Naive thymus-derived CD8-positive, alpha-beta T cell (primary cell): ENCODE measurements at regions not wholly inside any gene's neighbourhood (a gene's known extent, or its start where the extent isn't known, plus 50 kb on each side); places are given as distances from the start of the nearest gene placed in this dataset.
A peak's percentile ranks its signal among the peaks of the same experiment; 100 is the strongest.

Experiments
- ATAC-seq, 2 donors: fragments of 150-1000 bp; cut with Tn5 transposase in 1 of 2; sonication (Bioruptor Pico), chemical (Tn5 transposase) in 1 of 2; 1 replicate in 1 of 2; 2 replicates in 1 of 2; pipeline ENCODE4 v1.10.0; 2021; ENCODE audit warnings: mild to moderate bottlenecking in 2 of 2, moderate library complexity in 2 of 2
- POLR2A ChIA-PET: fragments of 350-600 bp; sonication (Branson Sonifier 250); formaldehyde crosslinking; loops from one replicate; lab custom pipeline; 2021; ENCODE audit warnings: antibody characterized with exemption; lab: Charles Lee
- DNase-seq, 10 donors: peaks; one replicate each; pipeline versions ENCODE4 v3.0.0 to v3.0.0-alpha.2; 2020 to 2022
- H3K27ac Mint-ChIP-seq, 10 donors: one replicate each; pipeline ENCODE4 v1.8.0; 2020 to 2022; ENCODE audit warnings: mild to moderate bottlenecking in 10 of 10, mixed read lengths in 10 of 10, moderate library complexity in 4 of 10, inconsistent platforms in 1 of 10
- H3K27me3 Mint-ChIP-seq, 5 donors: one replicate each; pipeline ENCODE4 v1.8.0; 2021 to 2022; ENCODE audit warnings: mixed read lengths in 5 of 5
- H3K36me3 Mint-ChIP-seq, 3 donors: one replicate each; pipeline ENCODE4 v1.8.0; 2020 to 2022; ENCODE audit warnings: mixed read lengths in 3 of 3, mild to moderate bottlenecking in 2 of 3, inconsistent platforms in 1 of 3
- H3K4me1 Mint-ChIP-seq, 4 donors: one replicate each; pipeline ENCODE4 v1.8.0; 2021 to 2022; ENCODE audit warnings: mixed read lengths in 4 of 4
- H3K4me3 Mint-ChIP-seq, 10 donors: one replicate each; pipeline ENCODE4 v1.8.0; 2020 to 2022; ENCODE audit warnings: mild to moderate bottlenecking in 10 of 10, mixed read lengths in 10 of 10, moderate library complexity in 6 of 10, inconsistent platforms in 1 of 10
- H3K9me3 Mint-ChIP-seq, 9 donors: one replicate each; pipeline ENCODE4 v1.8.0; 2020 to 2022; ENCODE audit warnings: mixed read lengths in 9 of 9, mild to moderate bottlenecking in 3 of 9, inconsistent platforms in 1 of 9, moderate library complexity in 1 of 9

- no peak for ATAC-seq
- peaks cover 0 to 2% (median 0%) of the 10 kb centered on the region in 9 donors for H3K9me3 Mint-ChIP-seq
- no peak for DNase-seq
- peaks cover 3 to 26% (median 17%) of the 10 kb centered on the region in 5 donors for H3K27me3 Mint-ChIP-seq
- H3K27ac Mint-ChIP-seq, result no peak overlapping the region
- POLR2A ChIA-PET, result no interaction called here
- H3K36me3 Mint-ChIP-seq, result no peaks in the 10 kb centered on the region
- H3K4me3 Mint-ChIP-seq, result no peak overlapping the region
- H3K4me1 Mint-ChIP-seq, result no peaks in the 10 kb centered on the region
Measured at GRCh38 chr18:47574966-47575365, 323.5 kb upstream of the SKOR2 start.

GRCh38 chr18:47571957-47572356, 320.5 kb upstream of the SKOR2 start:
- no peak for ATAC-seq

GRCh38 chr18:47566809-47567208, 315.3 kb upstream of the SKOR2 start:
- H3K9me3 Mint-ChIP-seq, result peaks cover 0 to 22% (median 4%) of the 10 kb centered on the region in 9 donors
- H3K4me1 Mint-ChIP-seq, result peaks cover 0 to 2% (median 0%) of the 10 kb centered on the region in 4 donors
- DNase-seq (no peak), ATAC-seq (no peak)
- H3K4me3 Mint-ChIP-seq, result no peak overlapping the region
- peaks cover 7 to 33% (median 11%) of the 10 kb centered on the region in 5 donors for H3K27me3 Mint-ChIP-seq
- H3K36me3 Mint-ChIP-seq, result no peaks in the 10 kb centered on the region
- POLR2A ChIA-PET, result no interaction called here
- H3K27ac Mint-ChIP-seq, result no peak overlapping the region

More at GRCh38 chr18:47571957-47572356, 320.5 kb upstream of the SKOR2 start:
- Mint-ChIP-seq H3K36me3 (no peaks in the 10 kb centered on the region), H3K27me3 (peaks cover 2 to 36% (median 9%) of the 10 kb centered on the region in 5 donors), H3K27ac (no peak overlapping the region), H3K4me3 (no peak overlapping the region), H3K9me3 (no peaks in the 10 kb centered on the region), H3K4me1 (no peaks in the 10 kb centered on the region)
- no peak for DNase-seq
- POLR2A ChIA-PET, result no interaction called here

DNA sequence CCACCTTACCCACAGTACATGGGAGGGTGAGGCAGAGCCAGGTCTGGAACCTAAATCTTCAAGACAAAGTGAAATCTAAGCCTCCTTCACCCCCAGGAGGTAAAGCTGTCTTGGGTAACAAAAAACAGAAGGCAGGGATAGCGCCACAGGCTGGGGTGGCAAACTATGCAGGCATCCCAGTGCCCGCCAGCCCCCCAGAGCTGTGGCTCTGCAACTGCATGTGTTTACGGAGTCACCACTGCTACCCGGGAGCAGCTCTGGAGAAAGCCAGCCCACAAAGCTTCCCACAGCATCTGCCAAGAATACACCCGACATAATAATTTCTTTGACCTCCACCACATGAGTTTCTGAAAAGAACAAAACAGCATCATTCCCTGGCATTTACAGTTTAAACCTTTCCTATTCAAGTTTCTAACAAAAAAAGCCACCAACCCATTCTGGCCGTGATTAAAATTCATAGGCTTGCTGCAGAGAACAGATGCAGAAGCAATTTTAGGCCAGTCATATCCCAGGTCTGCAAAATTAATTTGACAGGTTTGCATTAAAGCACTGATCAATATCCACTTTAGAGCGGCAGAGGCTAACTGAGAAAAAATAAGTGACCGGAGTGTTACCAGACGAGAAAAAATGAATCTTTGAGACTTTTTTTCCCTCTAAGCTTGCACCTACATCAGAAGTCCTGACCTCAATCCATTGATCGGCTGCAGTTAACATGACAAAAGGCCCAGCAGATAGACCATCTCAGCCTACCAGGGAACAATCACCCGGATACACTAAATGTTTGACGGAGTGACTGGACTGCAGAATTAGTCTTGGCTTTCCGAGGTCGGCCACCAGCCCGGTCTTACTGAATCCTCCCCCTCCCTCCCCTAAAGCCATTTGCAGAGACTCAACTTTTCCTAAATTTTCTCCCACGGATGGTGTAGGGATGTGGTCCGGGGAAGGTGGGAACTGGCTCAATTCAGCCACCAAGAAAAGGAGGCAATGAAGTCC, 309.6 kb upstream of the SKOR2 start:
- H3K4me3 Mint-ChIP-seq, result no peak overlapping the region
- peaks cover 12 to 60% (median 42%) of the 10 kb centered on the region in 5 donors for H3K27me3 Mint-ChIP-seq

DNA sequence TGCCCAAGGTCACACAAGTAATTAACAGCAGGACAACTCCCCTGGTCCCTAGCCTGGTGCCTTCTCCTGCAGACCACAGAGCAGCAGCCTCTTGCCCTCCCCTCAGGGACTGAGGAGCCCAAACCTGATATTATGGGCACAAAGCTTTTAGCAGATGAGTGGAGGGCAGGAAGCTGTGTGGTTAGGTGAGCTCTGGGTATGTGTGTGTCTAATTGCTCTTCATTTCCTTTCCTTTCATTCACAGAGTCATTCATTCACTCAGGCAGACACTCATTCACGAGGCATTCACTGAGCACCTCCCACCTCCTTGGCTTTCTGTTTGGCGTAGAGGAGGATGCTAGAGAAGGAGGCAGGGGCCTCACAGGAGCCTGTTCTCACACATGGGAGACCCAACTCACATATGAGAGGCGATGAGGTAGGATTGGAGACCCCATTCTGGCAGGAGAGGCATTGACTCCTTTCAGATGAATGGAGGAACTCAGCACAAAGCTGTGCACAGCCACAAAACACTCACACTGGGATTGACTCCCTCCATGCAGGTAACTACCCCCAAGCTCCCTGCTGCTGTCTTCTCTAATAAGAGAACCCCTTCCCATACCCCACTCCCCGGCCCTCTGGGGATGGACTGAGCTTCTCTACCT, 306.8 kb upstream of the SKOR2 start:
- DNase-seq (no peak), ATAC-seq (no peak)
- Mint-ChIP-seq H3K4me3 (no peak overlapping the region), H3K36me3 (no peaks in the 10 kb centered on the region), H3K27ac (no peak overlapping the region), H3K9me3 (peaks cover 0 to 2% (median 0%) of the 10 kb centered on the region in 9 donors), H3K27me3 (peaks cover 12 to 69% (median 40%) of the 10 kb centered on the region in 5 donors), H3K4me1 (peaks cover 0 to 10% (median 2%) of the 10 kb centered on the region in 4 donors)
- POLR2A ChIA-PET, result no interaction called here

More for the DNA sequence above, 309.6 kb upstream of the SKOR2 start:
- H3K9me3 Mint-ChIP-seq, result peaks cover 0 to 19% (median 5%) of the 10 kb centered on the region in 9 donors
- DNase-seq, result no peak
- POLR2A ChIA-PET, result no interaction called here
- no peak overlapping the region for H3K27ac Mint-ChIP-seq
- peaks cover 0 to 10% (median 3%) of the 10 kb centered on the region in 4 donors for H3K4me1 Mint-ChIP-seq
- H3K36me3 Mint-ChIP-seq, result no peaks in the 10 kb centered on the region
- ATAC-seq, result no peak

DNA sequence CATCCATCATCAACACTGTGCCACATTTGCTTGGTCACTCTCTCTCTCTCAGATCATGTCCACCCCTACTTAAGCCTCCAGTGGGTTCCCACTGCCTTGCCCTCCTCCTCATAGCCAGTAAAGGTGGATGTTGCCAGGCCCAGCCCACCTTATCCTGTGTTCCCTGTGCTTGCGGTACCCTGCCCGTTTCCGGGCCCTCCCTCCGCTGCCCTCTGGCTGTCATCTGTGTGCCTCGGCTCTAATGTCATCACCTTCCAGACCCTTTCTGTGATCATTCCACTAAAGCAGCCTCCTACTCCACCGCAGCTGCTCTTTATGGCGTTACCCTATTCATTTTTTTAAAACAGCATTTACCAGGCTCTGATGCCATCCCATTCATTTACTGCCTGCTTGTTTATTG, 305.7 kb upstream of the SKOR2 start:
- Mint-ChIP-seq H3K9me3 (peaks cover 0 to 2% (median 0%) of the 10 kb centered on the region in 9 donors), H3K27me3 (peaks cover 11 to 63% (median 37%) of the 10 kb centered on the region in 5 donors), H3K36me3 (no peaks in the 10 kb centered on the region), H3K27ac (no peak overlapping the region), H3K4me3 (peak overlapping the region in 1 of 10 donors; percentile 54), H3K4me1 (peaks cover 0 to 10% (median 2%) of the 10 kb centered on the region in 4 donors)
- ATAC-seq (no peak), DNase-seq (no peak)
- POLR2A ChIA-PET, result no interaction called here

- Mint-ChIP-seq H3K4me3 (no peak overlapping the region), H3K36me3 (no peaks in the 10 kb centered on the region), H3K27ac (no peak overlapping the region), H3K9me3 (peaks cover 0 to 2% (median 0%) of the 10 kb centered on the region in 9 donors), H3K27me3 (peaks cover 5 to 34% (median 10%) of the 10 kb centered on the region in 5 donors), H3K4me1 (peaks cover 0 to 1% (median 0%) of the 10 kb centered on the region in 4 donors)
- POLR2A ChIA-PET, result no interaction called here
- no peak for DNase-seq
- no peak for ATAC-seq
Measured at GRCh38 chr18:47552783-47553182, 301.3 kb upstream of the SKOR2 start.

DNA sequence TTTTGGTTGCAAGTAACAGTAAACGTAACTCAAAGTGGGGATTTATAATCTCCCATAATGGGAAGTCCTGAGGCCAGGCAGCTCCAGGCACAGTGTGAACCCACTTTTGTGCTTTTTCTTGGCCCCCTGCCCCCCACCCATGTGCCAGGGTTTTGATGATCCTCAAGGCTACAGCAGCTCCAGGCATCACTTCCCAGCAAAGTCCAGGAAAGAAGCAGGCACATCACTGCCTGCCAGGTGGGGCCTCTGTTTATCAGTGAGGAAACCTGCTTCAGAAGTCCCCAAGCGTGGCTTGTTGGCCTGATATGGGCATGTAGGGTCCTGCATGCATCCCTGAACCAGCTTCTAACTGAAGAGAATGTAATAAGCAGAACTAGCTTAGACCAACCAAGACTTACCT, 299.2 kb upstream of the SKOR2 start:
- peaks cover 3 to 28% (median 7%) of the 10 kb centered on the region in 5 donors for H3K27me3 Mint-ChIP-seq
- H3K36me3 Mint-ChIP-seq, result no peaks in the 10 kb centered on the region
- DNase-seq (no peak), ATAC-seq (no peak)
- no peak overlapping the region for H3K27ac Mint-ChIP-seq
- H3K4me3 Mint-ChIP-seq, result no peak overlapping the region
- no peaks in the 10 kb centered on the region for H3K4me1 Mint-ChIP-seq
- no peaks in the 10 kb centered on the region for H3K9me3 Mint-ChIP-seq
- POLR2A ChIA-PET, result no interaction called here

GRCh38 chr18:47549021-47549540, 297.6 kb upstream of the SKOR2 start:
- H3K9me3 Mint-ChIP-seq, result no peaks in the 10 kb centered on the region

DNA sequence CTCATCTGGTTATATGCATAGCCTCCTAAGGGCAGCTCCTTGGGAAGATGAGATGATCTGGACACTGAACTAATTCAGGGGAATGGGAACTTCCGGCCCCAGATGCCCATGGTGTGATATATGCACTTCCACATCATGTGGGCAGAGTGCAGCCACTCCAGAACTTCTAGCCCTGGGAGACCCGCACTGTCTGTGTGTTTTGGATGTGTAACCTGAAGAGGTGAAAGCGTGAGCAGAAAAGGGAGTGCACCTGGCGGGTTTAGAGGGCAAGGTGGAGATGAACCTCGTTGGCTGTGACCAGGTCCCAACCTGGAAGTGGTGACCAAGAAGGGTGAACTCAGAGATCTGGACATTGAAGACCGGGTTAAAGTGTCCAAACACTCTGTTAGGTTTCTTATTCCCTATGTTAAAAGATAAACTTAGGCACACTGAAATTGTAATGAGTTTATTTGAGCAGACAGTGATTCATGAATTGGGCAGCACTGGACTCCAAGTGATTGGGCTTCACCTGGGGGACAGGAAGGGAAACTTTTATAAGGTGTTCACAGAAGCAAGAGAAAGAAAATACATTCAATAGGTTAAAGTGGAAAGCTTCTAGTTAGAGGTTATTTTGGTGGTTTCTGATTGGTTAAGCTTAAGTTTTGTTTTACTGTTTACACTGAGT, 296.2 kb upstream of the SKOR2 start:
- H3K9me3 Mint-ChIP-seq, result peaks cover 0 to 2% (median 0%) of the 10 kb centered on the region in 9 donors
- POLR2A ChIA-PET, result no interaction called here

More at GRCh38 chr18:47549021-47549540, 297.6 kb upstream of the SKOR2 start:
- H3K4me1 Mint-ChIP-seq, result no peaks in the 10 kb centered on the region
- H3K36me3 Mint-ChIP-seq, result no peaks in the 10 kb centered on the region
- POLR2A ChIA-PET, result no interaction called here
- ATAC-seq, result no peak
- no peak overlapping the region for H3K27ac Mint-ChIP-seq
- peaks cover 6 to 33% (median 7%) of the 10 kb centered on the region in 5 donors for H3K27me3 Mint-ChIP-seq
- DNase-seq, result no peak
- no peak overlapping the region for H3K4me3 Mint-ChIP-seq

DNA sequence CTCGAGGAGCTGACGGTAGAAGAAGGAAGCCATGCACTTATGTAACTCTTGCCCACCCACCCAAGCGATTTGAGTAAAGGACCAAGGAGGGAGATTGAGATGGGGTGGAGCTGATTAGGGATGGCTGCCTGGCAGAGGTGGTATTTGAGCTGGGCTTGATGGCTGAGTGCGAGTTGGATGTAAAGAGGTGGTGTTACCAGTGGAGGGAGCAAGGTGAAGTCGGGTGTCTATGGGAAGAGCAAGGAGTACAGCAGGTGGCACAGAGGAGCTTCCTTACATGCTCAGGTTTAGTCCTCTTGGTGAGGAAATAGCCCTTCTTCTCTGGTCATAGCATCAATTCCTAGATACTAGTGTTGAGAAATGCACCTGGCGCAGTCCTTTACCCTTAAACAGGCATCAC, 294.2 kb upstream of the SKOR2 start:
- Mint-ChIP-seq H3K27ac (no peak overlapping the region), H3K36me3 (no peaks in the 10 kb centered on the region), H3K27me3 (peaks cover 14 to 60% (median 18%) of the 10 kb centered on the region in 5 donors), H3K4me1 (no peaks in the 10 kb centered on the region), H3K9me3 (peaks cover 0 to 6% (median 0%) of the 10 kb centered on the region in 9 donors), H3K4me3 (no peak overlapping the region)
- ATAC-seq (no peak), DNase-seq (no peak)
- POLR2A ChIA-PET, result no interaction called here

More for the DNA sequence above, 296.2 kb upstream of the SKOR2 start:
- Mint-ChIP-seq H3K36me3 (no peaks in the 10 kb centered on the region), H3K27ac (no peak overlapping the region), H3K27me3 (peaks cover 6 to 43% (median 12%) of the 10 kb centered on the region in 5 donors), H3K4me1 (no peaks in the 10 kb centered on the region), H3K4me3 (no peak overlapping the region)
- no peak for ATAC-seq
- DNase-seq, result no peak

DNA sequence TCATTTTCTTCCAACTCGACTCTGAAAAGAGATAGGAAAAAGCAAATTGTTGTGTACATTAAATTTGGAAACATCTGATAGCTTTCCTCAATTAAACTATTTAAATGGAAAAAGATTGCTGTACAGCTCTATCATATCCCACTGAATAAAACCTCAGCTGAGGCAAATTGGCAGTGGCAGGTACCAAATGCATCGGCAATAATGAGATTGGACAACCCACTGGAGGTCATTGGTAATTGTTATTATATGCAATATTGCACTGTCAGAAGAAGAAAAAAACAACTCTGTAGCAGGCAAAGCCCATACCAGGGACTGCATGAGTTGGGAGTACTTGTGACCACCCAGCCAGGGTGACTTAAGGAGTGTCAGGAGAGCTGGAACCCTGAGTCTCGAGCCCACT, 291.6 kb upstream of the SKOR2 start:
- Mint-ChIP-seq H3K27me3 (peaks cover 13 to 55% (median 17%) of the 10 kb centered on the region in 5 donors), H3K36me3 (no peaks in the 10 kb centered on the region), H3K4me1 (no peaks in the 10 kb centered on the region), H3K27ac (no peak overlapping the region), H3K9me3 (peaks cover 0 to 26% (median 4%) of the 10 kb centered on the region in 9 donors), H3K4me3 (no peak overlapping the region)
- DNase-seq (no peak), ATAC-seq (no peak)
- POLR2A ChIA-PET, result no interaction called here
